AG04449 (cell line): ENCODE measurements at regions not wholly inside any gene's neighbourhood (a gene's known extent, or its start where the extent isn't known, plus 50 kb on each side); places are given as distances from the start of the nearest gene placed in this dataset.
A peak's percentile ranks its signal among the peaks of the same experiment; 100 is the strongest.
"Not testable (repeated sequence)": the region's sequence is repeated elsewhere in the genome, so short reads cannot be mapped to it uniquely, and the experiment has no call there.

Experiments
- CTCF ChIA-PET: fragments of 350-600 bp; formaldehyde crosslinking; extraction: SDS; loops from one replicate; lab custom pipeline; 2021; ENCODE audit warnings: antibody characterized with exemption; lab: Yijun Ruan, JAX
- POLR2A ChIA-PET: fragments of 400-600, 350-600 bp; formaldehyde crosslinking; extraction: SDS; loops from one replicate; lab custom pipeline; 2020; ENCODE audit warnings: antibody characterized with exemption, inconsistent platforms; lab: Yijun Ruan, JAX
- DNase-seq: peaks from one replicate; pipeline ENCODE4 v3.0.0-alpha.2; 2010; ENCODE audit warnings: low read depth, low spot score
- H3K4me3 ChIP-seq: 2 replicates; pipeline ENCODE4 v1.5.1; 2011; ENCODE audit warnings: low read depth, mild to moderate bottlenecking, control low read depth, low read length
- CTCF ChIP-seq: IDR thresholded peaks from one replicate; pipeline ENCODE4 v1.5.1; 2011; ENCODE audit warnings: mild to moderate bottlenecking, moderate library complexity, low read length, control low read depth, inconsistent platforms; ENCODE audit not compliant: insufficient read depth; ENCODE audit errors: missing control alignments

GRCh38 chr14:105989566-105990302, 463.4 kb downstream of the TMEM121 start:
- no peak for TF ChIP-seq CTCF
- DNase-seq: no peak
- CTCF ChIA-PET: no interaction called here
- POLR2A ChIA-PET: no interaction called here
- H3K4me3 ChIP-seq: no peak overlapping the region

GRCh38 chr14:105991677-105992076, 465.3 kb downstream of the TMEM121 start:
- CTCF ChIA-PET, POLR2A ChIA-PET: not testable (repeated sequence)

GRCh38 chr14:105993814-105994213, 467.4 kb downstream of the TMEM121 start:
- POLR2A ChIA-PET: no interaction called here
- CTCF ChIA-PET: no interaction called here
- H3K4me3 ChIP-seq: no peak overlapping the region
- no peak for TF ChIP-seq CTCF
- no peak for DNase-seq

More at GRCh38 chr14:105991677-105992076, 465.3 kb downstream of the TMEM121 start:
- not testable (repeated sequence) for DNase-seq, H3K4me3 ChIP-seq

- DNase-seq, POLR2A ChIA-PET: not testable (repeated sequence)
These were observed 468.8 kb downstream of the TMEM121 start for GRCh38 chr14:105995011-105995710.

GRCh38 chr14:105998597-105998996, 472.2 kb downstream of the TMEM121 start:
- DNase-seq, CTCF ChIA-PET, POLR2A ChIA-PET, H3K4me3 ChIP-seq: not testable (repeated sequence)

More at GRCh38 chr14:105995011-105995710, 468.8 kb downstream of the TMEM121 start:
- H3K4me3 ChIP-seq, CTCF ChIA-PET: not testable (repeated sequence)

- no peak overlapping the region for H3K4me3 ChIP-seq
- POLR2A ChIA-PET: no interaction called here
These were observed 473.1 kb downstream of the TMEM121 start for GRCh38 chr14:105999361-106000028.

GRCh38 chr14:106000029-106000511, 473.7 kb downstream of the TMEM121 start:
- CTCF ChIA-PET, DNase-seq, POLR2A ChIA-PET, H3K4me3 ChIP-seq: not testable (repeated sequence)

More at GRCh38 chr14:105999361-106000028, 473.1 kb downstream of the TMEM121 start:
- peak; percentile 13 for TF ChIP-seq CTCF
- CTCF ChIA-PET: no interaction called here
- no peak for DNase-seq

- POLR2A ChIA-PET, CTCF ChIA-PET, H3K4me3 ChIP-seq, DNase-seq: not testable (repeated sequence)
These were observed 474.9 kb downstream of the TMEM121 start for GRCh38 chr14:106001277-106001676.
